ENCODE measurements at regions not wholly inside any gene's neighbourhood (a gene's known extent, or its start where the extent isn't known, plus 50 kb on each side); places are given as distances from the start of the nearest gene placed in this dataset.

GRCh38 chr5:2284678-2285077, 402.0 kb upstream of the IRX4 start:
- no peak for TF ChIP-seq CTCF (IDR thresholded peaks at IDR 0.05; ENCODE audit: control extremely low read depth in 1 of 3, insufficient read depth in 1 of 3, low read depth in 1 of 3, low read length in 3 of 3)
- TF ChIP-seq EP300 (IDR thresholded peaks at IDR 0.05; ENCODE audit: borderline replicate concordance in 1 of 2, low read depth in 2 of 2, low read length in 2 of 2) = no peak
- no peak for TF ChIP-seq EZH2 (IDR thresholded peaks at IDR 0.05; ENCODE audit: low read depth, low read length, severe bottlenecking)
- TF ChIP-seq POLR2A (IDR thresholded peaks at IDR 0.05; ENCODE audit: control extremely low read depth in 1 of 2, low read depth in 2 of 2, low read length in 2 of 2) = no peak
- TF ChIP-seq TAF1 (IDR thresholded peaks at IDR 0.05; ENCODE audit: low read depth, low read length) = no peak
- TF ChIP-seq HDAC6 (IDR thresholded peaks at IDR 0.05; ENCODE audit: low read depth, low read length) = no peak

Data from H1 (cell line).